Vagina (tissue), 2 donors: ENCODE measurements at regions not wholly inside any gene's neighbourhood (a gene's known extent, or its start where the extent isn't known, plus 50 kb on each side); places are given as distances from the start of the nearest gene placed in this dataset.

Experiments
- POLR2A ChIP-seq, 2 donors: fragments of 450-650 bp; IDR thresholded peaks; one replicate each; pipeline ENCODE4 v1.6.1; 2017; ENCODE audit warnings: antibody characterized with exemption in 2 of 2, mild to moderate bottlenecking in 2 of 2, moderate library complexity in 2 of 2
- TF ChIP-seq, protein P1 (sequence below), 3 experiments: fragments of 450-650 bp in 2 of 3; fragments of 200-600 bp in 1 of 3; sonication (generic) in 1 of 3; IDR thresholded peaks; one replicate each; pipeline ENCODE4 v1.5.1; 2017 to 2019; ENCODE audit warnings: antibody characterized with exemption in 3 of 3, mild to moderate bottlenecking in 2 of 3, moderate library complexity in 2 of 3

DNA sequence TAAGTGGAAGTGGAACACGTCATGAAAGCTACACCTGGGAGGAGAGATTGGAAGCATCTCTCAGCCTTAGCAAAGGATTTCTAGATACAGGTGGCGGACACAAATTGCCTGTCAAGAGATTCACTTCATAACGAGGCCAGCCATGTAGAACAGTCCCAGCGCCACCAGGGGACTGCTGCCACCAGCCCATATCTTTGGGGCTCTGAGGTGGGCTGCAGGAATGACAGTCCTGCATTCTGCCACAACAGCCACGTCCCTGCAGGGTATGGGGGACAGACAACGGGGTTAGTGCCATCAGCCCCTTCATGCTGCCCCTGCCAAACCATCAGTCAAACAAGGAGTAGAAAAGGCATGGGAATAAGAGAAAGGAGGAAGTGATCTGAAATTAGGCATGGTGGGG, 81.2 kb upstream of the SASH1 start:
- TF ChIP-seq, protein P1, sequence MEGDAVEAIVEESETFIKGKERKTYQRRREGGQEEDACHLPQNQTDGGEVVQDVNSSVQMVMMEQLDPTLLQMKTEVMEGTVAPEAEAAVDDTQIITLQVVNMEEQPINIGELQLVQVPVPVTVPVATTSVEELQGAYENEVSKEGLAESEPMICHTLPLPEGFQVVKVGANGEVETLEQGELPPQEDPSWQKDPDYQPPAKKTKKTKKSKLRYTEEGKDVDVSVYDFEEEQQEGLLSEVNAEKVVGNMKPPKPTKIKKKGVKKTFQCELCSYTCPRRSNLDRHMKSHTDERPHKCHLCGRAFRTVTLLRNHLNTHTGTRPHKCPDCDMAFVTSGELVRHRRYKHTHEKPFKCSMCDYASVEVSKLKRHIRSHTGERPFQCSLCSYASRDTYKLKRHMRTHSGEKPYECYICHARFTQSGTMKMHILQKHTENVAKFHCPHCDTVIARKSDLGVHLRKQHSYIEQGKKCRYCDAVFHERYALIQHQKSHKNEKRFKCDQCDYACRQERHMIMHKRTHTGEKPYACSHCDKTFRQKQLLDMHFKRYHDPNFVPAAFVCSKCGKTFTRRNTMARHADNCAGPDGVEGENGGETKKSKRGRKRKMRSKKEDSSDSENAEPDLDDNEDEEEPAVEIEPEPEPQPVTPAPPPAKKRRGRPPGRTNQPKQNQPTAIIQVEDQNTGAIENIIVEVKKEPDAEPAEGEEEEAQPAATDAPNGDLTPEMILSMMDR (IDR thresholded peaks at IDR 0.05): no peak
- TF ChIP-seq POLR2A (IDR thresholded peaks at IDR 0.05): no peak
